GM18868 (cell line): ENCODE measurements at regions not wholly inside any gene's neighbourhood (a gene's known extent, or its start where the extent isn't known, plus 50 kb on each side); places are given as distances from the start of the nearest gene placed in this dataset.
A peak's percentile ranks its signal among the peaks of the same experiment; 100 is the strongest.

Experiments
- ATAC-seq: cut with Tn5 transposase; IDR thresholded peaks from one replicate; pipeline ENCODE4 v1.9.1; 2021; ENCODE audit warnings: mild to moderate bottlenecking, moderate library complexity; ENCODE audit not compliant: unreplicated experiment

DNA sequence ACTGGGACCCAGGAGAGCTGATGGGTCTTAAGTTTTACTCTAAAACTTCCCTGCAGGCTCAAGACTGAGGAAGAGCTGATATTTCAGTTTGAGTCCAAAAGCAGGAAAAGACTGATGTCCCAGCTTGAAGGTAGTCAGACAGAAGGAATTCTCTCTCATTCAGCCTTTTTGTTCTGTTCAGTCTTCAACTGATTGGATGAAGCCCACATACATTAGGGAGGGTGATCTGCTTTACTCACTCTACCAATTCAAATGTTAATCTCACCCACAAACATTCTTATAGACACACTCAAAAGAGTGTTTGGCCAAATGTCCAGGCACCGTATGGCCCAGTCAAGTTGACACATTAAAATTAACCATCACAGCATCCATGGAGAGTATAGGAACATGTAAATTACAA, 173.5 kb downstream of the KCNRG start:
- ATAC-seq = no peak

DNA sequence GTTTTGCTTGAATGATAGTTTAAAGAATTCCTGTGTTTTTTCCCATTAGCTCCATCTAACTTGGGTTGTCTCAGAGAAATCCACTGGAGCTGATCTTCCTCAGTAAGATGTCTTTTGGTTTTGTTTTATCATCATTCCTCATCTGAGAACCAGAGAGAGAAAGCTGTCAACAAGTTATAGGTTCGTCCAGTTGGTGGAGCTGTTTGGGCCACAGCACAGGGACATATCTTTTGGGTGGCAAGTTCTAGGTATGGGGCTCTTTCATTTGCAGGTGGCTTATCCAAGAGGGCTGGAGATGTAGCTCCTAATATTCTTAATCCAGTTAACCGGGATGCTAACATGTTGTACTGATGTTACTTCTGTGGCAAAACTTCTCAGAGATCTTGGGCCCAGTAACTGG, 174.2 kb downstream of the KCNRG start:
- ATAC-seq = no peak

DNA sequence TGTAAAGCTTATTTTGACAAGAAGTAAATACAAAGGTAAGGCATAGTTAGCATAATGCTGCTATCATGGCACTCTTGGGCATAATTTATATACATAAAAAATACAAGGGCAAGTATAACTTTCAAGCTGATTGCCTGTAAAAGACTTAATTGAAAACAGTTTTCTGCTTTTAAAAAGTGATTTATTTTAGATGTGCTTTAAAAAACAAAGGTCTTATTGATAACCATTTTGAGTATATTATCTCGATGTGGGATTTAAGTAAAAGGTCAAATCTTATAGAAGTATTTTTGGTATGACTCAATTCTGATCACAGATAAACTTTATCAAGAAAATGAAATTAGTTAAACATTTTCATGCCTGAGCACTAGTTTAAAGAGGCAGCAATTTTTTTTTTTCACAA, 175.8 kb downstream of the KCNRG start:
- ATAC-seq = no peak

DNA sequence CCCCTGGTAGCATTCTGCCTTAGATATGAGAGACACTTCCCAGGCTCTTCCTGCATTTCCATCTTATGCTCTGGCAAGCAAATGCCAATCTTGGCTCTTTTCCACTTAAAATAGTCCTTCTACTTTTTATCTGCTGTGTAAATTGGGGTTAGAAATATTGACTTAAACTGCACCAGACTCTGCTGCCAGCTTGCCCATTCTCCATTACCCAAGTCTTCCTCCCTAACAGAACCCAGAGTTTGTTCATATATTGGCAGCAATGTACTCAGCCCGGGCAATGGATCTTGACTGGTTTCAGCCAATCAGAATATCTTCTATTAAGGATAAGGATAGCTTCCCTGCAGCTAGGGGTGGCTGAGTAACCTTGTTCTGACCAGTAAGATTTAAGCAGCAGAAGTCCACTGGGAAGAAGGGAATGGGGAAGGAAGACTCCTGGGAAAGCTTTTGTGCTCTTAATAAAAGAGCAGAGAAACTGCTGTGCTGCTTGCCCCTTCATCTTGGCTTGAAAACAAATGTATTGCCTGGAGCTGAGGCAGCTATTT, 177.1 kb downstream of the KCNRG start:
- ATAC-seq = no peak

DNA sequence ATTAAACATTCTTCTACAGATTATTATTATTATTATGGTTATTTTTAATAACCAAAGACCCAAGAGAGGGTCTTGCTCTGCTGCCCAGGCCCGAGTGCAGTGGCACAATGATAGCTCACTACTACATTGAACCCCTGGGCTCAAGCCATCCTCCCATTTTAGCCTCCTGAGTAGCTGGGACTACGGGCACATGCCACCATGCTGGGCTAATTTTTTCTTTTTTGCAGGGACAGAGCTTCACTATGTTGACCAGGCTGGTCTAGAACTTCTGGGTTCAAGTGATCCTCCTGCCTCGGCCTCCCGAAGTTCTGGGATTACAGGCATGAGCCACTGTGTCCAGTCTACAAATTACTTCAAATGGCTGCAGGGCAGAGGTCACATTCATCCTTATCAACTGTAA, 179.8 kb downstream of the KCNRG start:
- ATAC-seq = no peak

DNA sequence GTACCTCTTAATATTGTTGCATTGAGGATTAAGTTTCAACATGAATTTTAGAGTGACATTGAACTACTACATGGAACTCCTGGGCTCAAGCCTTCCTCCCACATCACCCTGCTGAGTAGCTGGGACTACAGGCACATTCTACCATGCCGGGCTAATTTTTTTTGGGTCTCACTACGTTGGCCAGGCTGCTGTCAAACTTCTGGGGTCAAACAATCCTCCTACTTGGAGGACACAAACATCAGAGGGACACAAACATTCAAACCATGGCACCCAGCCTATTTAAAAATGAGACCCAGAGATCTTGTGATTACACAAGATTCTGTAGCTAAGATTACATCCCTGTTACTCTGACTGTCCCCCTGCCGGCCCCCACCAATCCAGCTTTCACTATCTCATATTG, 180.9 kb downstream of the KCNRG start:
- ATAC-seq = no peak

DNA sequence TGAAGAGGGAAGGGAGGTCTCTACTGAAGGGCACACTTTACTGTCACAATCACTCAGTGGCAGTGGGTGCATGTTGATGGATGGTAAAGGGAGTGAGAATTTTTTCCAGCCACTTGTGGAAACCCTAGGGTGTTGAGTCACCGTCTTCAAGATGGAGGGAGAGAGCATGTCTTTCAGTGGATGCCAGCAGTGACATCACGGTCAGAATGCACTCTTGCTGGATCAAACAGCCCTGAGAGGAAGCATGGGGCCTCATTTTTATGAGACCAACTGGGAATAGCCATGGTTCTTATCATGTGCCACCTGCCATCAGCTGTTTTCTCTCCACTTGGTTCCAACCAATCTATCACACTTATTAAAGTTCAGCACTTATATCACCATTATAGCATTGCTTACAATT, 182.5 kb downstream of the KCNRG start:
- ATAC-seq = no peak

DNA sequence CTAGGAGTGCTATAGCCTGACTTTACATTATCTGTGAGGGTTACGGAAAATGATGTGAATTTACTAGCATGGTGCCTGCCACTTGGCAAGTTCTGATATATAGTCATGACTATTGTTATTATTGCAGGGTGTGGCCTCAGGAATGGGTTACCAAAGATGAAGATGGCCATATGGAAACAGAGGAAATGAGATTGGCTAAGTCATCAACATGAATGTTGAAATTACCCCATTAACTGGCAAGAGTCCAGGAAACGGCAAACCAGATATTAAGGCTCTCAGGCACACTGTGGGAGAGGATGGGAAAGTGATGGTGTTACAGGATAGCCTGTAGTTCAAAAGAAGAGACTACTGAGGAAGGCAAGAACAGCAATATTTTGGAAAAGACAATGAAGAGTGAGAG, 183.3 kb downstream of the KCNRG start:
- ATAC-seq = no peak

DNA sequence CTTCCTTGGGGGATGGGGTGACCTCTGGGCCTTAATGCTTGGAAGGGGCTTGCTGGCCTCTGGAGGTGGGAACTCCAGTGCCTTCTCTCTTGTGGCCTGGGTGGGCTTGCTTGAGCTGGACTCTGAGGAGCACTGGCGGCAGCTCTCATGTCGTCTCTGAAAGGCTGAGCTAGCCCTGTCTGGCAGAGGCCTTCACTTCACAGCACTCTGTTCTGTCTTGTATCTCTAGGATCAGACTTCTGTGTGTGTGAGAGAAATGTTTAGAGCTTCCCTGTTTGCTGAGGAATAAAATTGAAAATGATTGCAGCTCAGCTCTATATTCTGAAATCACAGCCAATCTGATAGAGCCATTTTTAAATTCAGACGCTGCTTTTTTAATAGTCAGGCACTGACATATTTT, 185.3 kb downstream of the KCNRG start:
- no peak for ATAC-seq

DNA sequence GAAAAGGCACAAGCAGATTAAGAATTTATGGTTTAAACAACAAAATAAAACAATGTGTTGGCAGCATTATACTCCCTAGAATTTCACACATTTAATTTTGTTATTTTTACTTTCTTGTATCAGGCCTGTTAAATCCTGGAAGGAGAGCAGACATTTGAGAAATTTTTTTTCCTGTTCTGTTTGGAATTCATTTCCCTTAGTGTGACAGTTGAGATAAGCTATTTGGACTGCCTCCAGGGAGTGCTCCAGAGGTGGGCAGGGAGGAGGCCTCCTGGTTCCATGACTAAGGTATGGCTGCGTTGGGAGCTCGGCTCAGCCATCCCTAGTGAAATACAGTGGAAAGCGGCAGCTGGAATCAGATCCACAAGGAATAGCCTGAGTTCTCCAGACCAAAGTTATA, 185.7 kb downstream of the KCNRG start:
- no peak for ATAC-seq

DNA sequence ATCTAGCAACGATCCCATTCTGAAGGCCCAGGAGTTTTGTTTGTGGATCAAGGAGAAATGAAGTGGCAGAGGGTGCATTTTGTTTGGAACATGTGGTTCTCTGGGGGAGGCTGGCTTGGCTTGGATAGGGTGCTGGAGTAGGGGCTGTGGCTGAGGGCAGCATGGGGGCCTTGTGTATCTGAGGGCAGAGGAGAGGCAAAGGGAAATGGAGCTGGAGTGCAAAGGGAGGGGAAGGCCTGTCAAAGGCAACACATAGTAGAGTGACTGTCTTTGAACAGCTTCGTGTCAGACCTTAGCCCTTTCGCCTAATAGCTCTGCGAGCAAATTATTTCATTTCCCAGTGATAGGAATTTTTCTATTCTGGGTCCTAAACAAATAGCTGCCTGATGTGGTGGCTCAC, 187.2 kb downstream of the KCNRG start:
- no peak for ATAC-seq

DNA sequence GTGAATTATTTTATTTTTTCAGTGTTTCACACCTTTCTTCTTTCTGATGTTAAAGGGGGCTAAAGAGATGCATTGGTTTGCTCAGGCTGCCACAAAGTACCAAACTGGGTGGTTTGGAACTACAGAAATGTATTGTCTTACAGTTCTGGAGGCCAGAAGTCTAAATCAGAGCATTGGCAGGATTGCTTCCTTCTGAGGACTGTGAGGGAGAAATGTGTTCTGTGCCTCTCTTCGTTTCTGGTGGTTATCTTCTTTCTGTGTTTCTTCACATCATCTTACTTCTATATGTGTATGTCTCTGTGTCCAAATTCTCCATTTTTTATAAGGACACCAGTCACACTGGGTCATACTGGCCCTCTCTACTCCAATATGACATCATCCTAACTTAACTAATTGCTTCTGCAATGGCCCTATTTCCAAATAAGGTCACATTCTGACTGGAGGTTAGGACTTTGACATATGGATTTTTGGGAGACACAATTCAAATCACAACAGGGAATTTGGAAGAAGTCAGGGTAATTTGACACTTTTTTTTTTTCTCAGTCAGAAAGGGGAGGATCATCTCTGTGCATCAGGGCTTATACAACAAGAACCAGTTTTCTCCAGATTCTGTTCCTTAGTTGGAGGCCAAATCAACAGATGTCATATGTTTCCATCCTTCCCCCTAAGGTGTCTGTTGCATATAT, 188.2 kb downstream of the KCNRG start:
- no peak for ATAC-seq

DNA sequence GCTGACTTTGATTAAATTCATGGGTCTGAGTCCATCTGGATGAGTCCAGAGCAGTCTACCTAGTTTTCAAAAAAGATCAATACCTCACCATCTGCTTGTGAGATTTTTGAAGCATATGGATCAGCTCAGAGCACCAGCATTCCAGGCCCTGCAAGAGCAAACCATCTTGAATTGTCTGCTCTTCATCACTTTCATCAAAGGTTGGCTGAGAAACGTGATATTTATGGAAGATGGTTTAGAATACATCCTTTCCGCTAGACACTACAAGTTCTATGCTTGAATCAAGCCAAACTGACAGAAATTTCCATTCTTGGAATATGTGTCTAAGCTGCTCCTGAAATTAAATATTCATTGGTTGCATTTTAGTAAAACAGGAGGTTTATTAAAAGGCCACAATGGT, 190.3 kb downstream of the KCNRG start:
- ATAC-seq = no peak

DNA sequence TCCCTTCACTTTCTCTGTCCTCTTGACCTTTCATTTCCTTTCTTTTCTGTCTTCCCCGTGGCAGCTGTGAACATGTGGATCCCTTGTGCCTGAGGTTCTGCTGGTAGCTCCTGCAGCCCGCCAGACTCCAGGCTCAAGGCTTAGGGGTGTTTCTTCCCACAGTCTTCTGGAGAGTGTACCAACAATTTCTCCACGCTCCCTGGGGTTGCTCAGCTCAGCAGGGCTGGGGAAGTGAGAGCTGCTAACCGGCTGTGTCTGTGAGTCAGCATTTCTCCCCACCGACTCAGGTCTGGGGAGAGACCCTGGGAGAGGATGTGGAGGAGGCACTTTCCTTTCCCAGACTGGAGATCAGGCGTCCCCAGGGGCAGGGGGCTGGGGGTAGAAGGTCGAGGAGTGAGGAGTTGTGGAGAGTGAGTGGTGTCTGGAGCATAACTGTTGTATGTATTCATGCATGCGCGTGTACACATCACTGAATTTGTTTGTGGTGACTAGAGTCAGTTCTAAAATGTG, 193.6 kb downstream of the KCNRG start:
- no peak for ATAC-seq

DNA sequence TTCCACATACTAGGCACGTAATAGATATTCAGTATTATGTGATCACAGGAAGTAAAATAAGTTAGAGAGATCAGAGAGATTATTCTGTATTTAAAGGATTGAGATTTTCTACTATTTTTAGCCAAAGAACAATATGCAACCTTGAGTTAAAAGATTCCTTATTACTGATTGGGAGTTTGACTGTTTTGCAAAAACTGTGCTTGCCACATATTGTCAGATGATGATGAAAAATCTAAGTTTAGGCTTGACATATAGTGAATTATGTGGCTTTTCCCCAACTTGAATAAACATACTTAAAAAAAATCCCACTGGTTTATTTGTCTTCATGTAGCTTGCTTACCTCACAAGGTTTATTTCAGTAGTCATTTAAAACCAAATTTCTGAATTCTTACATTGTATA, 194.4 kb downstream of the KCNRG start:
- no peak for ATAC-seq

DNA sequence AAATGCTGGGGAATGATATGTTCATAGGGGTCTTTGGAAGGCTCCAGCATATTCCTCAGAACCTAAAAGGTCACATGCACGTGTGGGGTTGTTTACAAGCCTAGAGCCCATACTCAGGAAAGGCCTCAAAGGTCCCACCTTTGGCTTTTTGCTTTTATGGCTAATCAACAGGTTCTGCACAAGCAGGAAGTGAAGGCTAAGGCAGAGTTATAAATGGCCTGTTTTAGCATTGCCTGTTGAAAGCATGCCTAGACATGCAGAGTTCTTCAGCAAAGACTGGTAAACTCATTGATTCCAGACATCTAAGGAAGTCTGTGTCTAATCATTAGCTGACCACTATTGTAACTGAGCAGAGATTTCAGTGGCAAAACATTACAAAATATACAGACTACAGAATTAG, 198.3 kb downstream of the KCNRG start:
- no peak for ATAC-seq

DNA sequence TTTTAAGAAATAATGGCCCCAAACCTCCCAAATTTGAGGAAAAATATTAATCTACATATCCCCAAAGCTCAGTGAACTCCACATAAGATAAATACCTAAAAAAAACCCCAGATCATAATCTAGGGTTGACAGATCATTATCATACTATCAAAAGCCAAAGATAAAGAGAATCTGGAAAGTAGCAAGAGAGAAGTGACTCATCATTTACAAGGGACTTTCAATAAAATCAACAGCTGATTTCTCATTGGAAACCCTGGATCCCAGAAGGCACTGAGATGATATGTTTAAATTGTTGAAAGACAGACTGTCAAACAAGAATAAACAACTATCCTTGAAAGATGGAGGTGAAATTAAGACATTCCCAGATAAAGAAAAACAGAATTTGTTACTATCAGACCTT, 199.3 kb downstream of the KCNRG start:
- no peak for ATAC-seq

DNA sequence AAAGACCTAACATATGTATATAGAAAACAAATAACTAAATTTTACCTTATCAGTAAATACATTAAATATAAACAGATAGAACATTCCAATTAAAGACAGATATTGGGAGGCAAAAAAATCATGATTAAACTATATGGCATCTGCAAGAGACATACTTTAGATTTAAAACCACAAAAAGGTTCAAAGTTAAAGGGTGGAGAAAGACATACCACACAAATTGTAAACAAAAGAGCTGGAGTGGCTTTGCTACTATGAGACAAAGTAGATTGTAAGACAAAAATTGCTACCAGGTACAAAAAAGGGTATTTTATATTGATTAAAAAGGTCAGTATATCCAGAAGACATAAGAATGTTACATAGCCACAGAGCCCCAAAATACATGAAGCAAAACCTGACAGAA, 200.2 kb downstream of the KCNRG start:
- ATAC-seq = no peak

DNA sequence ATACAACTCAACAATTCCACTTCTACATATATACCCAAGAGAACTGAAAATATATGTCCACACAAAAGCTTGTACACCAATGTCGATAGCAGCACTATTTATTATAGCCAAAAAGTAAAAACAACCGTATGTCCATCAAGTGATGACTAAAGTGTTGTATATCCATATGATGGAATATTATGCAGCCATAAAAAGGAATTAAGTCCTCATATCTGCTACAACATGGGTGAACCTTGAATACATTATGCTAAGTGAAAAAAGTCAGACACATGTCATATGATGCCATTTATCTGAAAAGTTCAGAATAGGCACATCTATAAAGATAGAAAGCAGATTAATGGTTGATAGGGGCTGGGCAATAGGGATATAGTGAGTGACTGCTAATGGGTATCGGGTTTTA, 204.5 kb downstream of the KCNRG start:
- no peak for ATAC-seq

DNA sequence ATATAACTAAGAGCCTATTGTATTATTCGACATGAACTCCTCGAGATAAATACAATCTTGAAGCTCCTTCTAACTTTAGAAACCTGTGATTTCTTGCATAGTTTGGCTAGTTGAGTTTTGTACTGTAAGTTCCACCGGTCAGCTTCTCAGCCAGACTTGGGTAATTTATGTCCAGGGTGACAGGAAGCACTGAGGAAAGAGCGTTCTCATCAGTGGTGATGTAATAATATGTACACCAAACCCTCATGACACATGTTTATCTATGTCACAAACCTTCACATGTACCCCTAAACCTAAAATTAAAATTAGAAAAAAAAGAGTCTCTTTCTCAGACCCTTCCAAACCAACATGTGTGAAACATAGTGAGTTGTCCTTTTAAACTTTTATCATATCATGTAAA, 205.7 kb downstream of the KCNRG start:
- ATAC-seq = no peak

DNA sequence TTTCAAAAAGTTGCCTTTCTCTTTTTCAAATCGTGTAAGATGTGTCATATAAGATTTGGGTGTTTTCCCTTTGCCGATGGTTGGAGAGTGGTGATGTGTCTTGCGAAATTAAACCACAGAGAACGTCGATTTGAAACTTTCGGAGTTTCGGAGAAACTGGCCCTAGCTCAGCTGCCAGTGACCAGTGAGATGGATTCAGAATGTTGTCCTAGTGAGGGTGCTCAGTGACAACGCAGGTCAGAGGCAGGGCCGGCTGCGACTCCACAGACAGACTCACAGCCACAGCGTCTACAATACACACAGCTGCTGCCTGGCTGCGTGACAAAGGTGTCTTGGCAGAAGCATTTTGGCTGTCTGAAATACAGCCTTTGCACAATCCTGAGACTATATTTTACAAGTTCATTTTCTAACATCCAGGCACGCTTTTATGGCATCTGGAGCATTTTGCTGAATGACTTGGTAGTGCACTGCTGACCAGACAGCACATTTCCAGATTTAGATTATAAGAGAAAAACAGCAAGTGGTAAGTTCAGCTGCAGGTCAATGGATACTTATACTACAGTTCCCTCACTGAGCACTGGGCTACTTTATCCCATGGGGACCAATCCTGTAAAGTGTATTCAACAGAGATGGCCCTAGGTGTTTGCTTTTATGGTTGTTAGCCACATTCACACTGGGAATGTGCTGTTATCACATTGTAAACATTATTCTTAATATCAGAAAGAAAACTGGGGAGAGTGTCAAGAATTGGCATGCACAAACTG, 207.5 kb downstream of the KCNRG start:
- no peak for ATAC-seq

DNA sequence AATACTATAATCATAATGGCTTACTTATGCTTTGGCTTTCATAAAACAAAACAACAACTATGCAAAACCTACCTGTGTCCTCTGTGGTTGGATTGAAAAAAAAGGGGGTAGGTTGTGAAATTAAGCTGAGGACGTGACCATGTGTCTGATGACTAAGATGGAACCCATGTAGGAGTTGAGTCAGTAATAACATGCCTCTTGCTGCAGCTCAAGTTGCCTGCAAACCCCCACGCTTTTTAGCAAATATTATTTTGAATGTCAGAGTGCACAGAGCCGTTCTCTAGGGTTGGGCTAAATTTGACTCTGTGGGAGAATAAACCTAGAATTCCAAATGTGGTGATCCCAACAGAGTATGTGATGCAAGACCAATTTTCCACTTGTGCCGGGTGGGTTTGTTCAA, 209.3 kb downstream of the KCNRG start:
- ATAC-seq = peak; percentile 77
